HepG2 (cell line): ENCODE measurements at regions not wholly inside any gene's neighbourhood (a gene's known extent, or its start where the extent isn't known, plus 50 kb on each side); places are given as distances from the start of the nearest gene placed in this dataset.

Experiments
- ATAC-seq: fragments of 200-7000 bp; cut with Tn5 transposase; 3 replicates; pipeline ENCODE4 v1.9.1; 2020; ENCODE audit warnings: mild to moderate bottlenecking, moderate library complexity
- BruUV-seq: library from RNA; stranded (reverse); fragments of 400-500 nt; replicated peaks from 2 replicates; lab custom pipeline; 2021; lab: Mats Ljungman, UMichigan
- CTCF ChIA-PET: fragments of 300-600 bp; formaldehyde crosslinking; extraction: SDS; loops from one replicate; lab custom pipeline; 2021; ENCODE audit warnings: low total read pairs, inconsistent platforms, low intra/inter-chr PET ratio; lab: Yijun Ruan, JAX
- POLR2A ChIA-PET: fragments of 350-600 bp; sonication (Branson Sonifier 250); formaldehyde crosslinking; loops from one replicate; lab custom pipeline; 2020; ENCODE audit warnings: antibody characterized with exemption, inconsistent platforms; lab: Yijun Ruan, JAX
- DNase-seq: peaks from one replicate; pipeline ENCODE4 v3.0.0-alpha.2; 2015; ENCODE audit warnings: low spot score
- FAIRE-seq: peaks from 3 replicates; lab custom pipeline; 2011; peaks lifted over from hg19 to GRCh38; lab: Jason Lieb, UNC
- H2AFZ ChIP-seq: one replicate; pipeline ENCODE4 v1.6.1; 2011; ENCODE audit warnings: low read length, inconsistent platforms
- H3K27ac ChIP-seq: fragments of 300-600 bp; 3 replicates; pipeline ENCODE4 v1.8.0; 2011; ENCODE audit warnings: mixed run types, mild to moderate bottlenecking, mixed read lengths, low read length, inconsistent platforms; ENCODE audit not compliant: insufficient read depth; ENCODE audit errors: extremely low read length
- H3K27me3 ChIP-seq, 2 experiments: fragments of 200-600 bp in 1 of 2; 2 replicates in 1 of 2; 3 replicates in 1 of 2; pipeline versions ENCODE4 v1.6.0 to v1.8.0; 2011; ENCODE audit warnings: low read length in 2 of 2, mild to moderate bottlenecking in 2 of 2, moderate library complexity in 2 of 2, inconsistent platforms in 1 of 2; ENCODE audit not compliant: insufficient read depth in 2 of 2, control insufficient read depth in 1 of 2
- H3K36me3 ChIP-seq, 2 experiments: fragments of 200-600 bp in 1 of 2; replicated peaks in 1 of 2; 2 replicates in 1 of 2; 3 replicates in 1 of 2; pipeline versions ENCODE4 v1.5.1 to v1.8.0; 2011; ENCODE audit warnings: low read length in 2 of 2, inconsistent platforms in 1 of 2; ENCODE audit not compliant: insufficient read depth in 2 of 2, control insufficient read depth in 1 of 2
- H3K4me1 ChIP-seq: 2 replicates; pipeline ENCODE4 v1.5.1; 2012; ENCODE audit warnings: low read length, inconsistent platforms; ENCODE audit not compliant: insufficient read depth
- H3K4me2 ChIP-seq: 2 replicates; pipeline ENCODE4 v1.6.0; 2011; ENCODE audit warnings: low read depth, low read length, inconsistent platforms
- H3K4me3 ChIP-seq, 3 experiments: fragments of 200-600 bp in 1 of 3; sonication (generic), shearing (Covaris generic) in 1 of 3; replicated peaks in 1 of 3; 2 replicates each; pipeline ENCODE4 v1.5.1; 2011 to 2016; ENCODE audit warnings: low read length in 3 of 3, inconsistent platforms in 2 of 3, low read depth in 2 of 3, mild to moderate bottlenecking in 2 of 3, control low read depth in 1 of 3, mixed read lengths in 1 of 3; ENCODE audit not compliant: insufficient read depth in 1 of 3
- H3K79me2 ChIP-seq: one replicate; pipeline ENCODE4 v1.6.1; 2011; ENCODE audit warnings: low read length, inconsistent platforms; ENCODE audit not compliant: insufficient read depth
- H3K9ac ChIP-seq: 2 replicates; pipeline ENCODE4 v1.6.0; 2011; ENCODE audit warnings: mild to moderate bottlenecking, low read depth, low read length, inconsistent platforms; ENCODE audit not compliant: insufficient read depth
- H3K9me3 ChIP-seq: 2 replicates; pipeline ENCODE4 v1.5.1; 2012; ENCODE audit warnings: mild to moderate bottlenecking, low read length
- H4K20me1 ChIP-seq: 2 replicates; pipeline ENCODE4 v1.6.0; 2011; ENCODE audit warnings: inconsistent platforms, mild to moderate bottlenecking, low read length, moderate library complexity; ENCODE audit not compliant: insufficient read depth
- NR2C2 ChIP-seq: sonication (generic); formaldehyde crosslinking; IDR thresholded peaks from 2 replicates; pipeline ENCODE4 v1.4.0; 2020; ENCODE audit warnings: missing genetic modification reagents, mild to moderate bottlenecking, moderate library complexity, borderline replicate concordance
- NR2F6 ChIP-seq, 2 experiments: IDR thresholded peaks; 2 replicates each; pipeline ENCODE4 v1.6.1; 2016; ENCODE audit warnings: antibody characterized with exemption in 1 of 2, mild to moderate bottlenecking in 1 of 2
- ZFYVE20 ChIP-seq: sonication (generic); formaldehyde crosslinking; IDR thresholded peaks from 2 replicates; pipeline ENCODE4 v1.8.0; 2023; ENCODE audit warnings: low read depth, mild to moderate bottlenecking, moderate library complexity, missing genetic modification reagents, borderline replicate concordance
- ZNF33B ChIP-seq: sonication (generic); formaldehyde crosslinking; IDR thresholded peaks from 2 replicates; pipeline ENCODE4 v1.5.1; 2020; ENCODE audit warnings: mild to moderate bottlenecking, missing genetic modification reagents
- ZNF746 ChIP-seq: sonication (generic); formaldehyde crosslinking; IDR thresholded peaks from 2 replicates; pipeline ENCODE4 v1.8.0; 2022; ENCODE audit warnings: mild to moderate bottlenecking, missing genetic modification reagents
- in situ Hi-C: cut with HindIII; loops from 2 replicates; pipeline ENCODE4 v1.10.0; 2017; ENCODE audit warnings: low pct_unique_long_range_greater_than_20kb; ENCODE audit not compliant: extremely low pct_ligation_motif_present
- intact Hi-C: fragments of 100-400 bp; cut with micrococcal nuclease; formaldehyde crosslinking; loops from one replicate; pipeline ENCODE4 v1.10.0; 2022; ENCODE audit not compliant: unreplicated experiment
- TF ChIP-seq, protein P1 (sequence below): sonication (generic); formaldehyde crosslinking; IDR thresholded peaks from 2 replicates; pipeline ENCODE4 v1.5.0; 2020; ENCODE audit warnings: missing genetic modification reagents
- TF ChIP-seq, protein P2 (sequence below): sonication (generic); formaldehyde crosslinking; IDR thresholded peaks from 2 replicates; pipeline ENCODE4 v1.5.0; 2020; ENCODE audit warnings: mild to moderate bottlenecking, missing genetic modification reagents, borderline replicate concordance
- TF ChIP-seq, protein P3 (sequence below): sonication (generic); formaldehyde crosslinking; IDR thresholded peaks from 2 replicates; pipeline ENCODE4 v1.4.0; 2020; ENCODE audit warnings: missing genetic modification reagents
- TF ChIP-seq, protein P4 (sequence below): sonication (generic); formaldehyde crosslinking; IDR thresholded peaks from 2 replicates; pipeline ENCODE4 v1.4.0; 2020; ENCODE audit warnings: missing genetic modification reagents
- TF ChIP-seq, protein P5 (sequence below): sonication (generic); formaldehyde crosslinking; IDR thresholded peaks from 2 replicates; pipeline ENCODE4 v1.9.0; 2021; ENCODE audit warnings: missing genetic modification reagents, mild to moderate bottlenecking, borderline replicate concordance

DNA sequence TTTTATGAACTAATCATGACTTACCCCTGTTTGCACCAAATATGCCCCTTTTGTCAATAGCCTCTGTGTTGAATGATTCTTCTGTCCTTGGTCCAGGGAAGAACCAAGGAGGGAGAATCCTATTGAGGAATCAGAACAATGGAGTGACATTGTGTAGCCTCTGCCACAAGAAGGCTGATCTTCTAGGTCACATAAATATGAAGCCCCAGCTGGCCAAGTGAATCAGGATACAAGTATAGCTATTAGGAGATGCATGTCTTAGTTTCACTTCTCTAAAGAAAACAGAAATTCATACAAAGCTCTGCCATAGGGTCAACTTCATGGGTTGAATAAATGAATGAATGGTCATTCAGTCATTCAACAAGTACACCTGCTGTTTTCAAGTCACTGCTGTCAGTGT is 118.2 kb upstream of the BLID start:
- CTCF ChIA-PET, result no interaction called here
- no peak for TF ChIP-seq NR2F6 (IDR thresholded peaks at IDR 0.05)
- TF ChIP-seq NR2F6 (CRISPR knock-in tag; IDR thresholded peaks at IDR 0.05), result no peak
- TF ChIP-seq, protein P1, sequence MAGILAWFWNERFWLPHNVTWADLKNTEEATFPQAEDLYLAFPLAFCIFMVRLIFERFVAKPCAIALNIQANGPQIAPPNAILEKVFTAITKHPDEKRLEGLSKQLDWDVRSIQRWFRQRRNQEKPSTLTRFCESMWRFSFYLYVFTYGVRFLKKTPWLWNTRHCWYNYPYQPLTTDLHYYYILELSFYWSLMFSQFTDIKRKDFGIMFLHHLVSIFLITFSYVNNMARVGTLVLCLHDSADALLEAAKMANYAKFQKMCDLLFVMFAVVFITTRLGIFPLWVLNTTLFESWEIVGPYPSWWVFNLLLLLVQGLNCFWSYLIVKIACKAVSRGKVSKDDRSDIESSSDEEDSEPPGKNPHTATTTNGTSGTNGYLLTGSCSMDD (CRISPR knock-in tag), result no peak
- TF ChIP-seq ZFYVE20 (CRISPR knock-in tag), result no peak
- TF ChIP-seq NR2C2 (CRISPR knock-in tag), result no peak
- TF ChIP-seq ZNF33B (CRISPR knock-in tag), result no peak
- TF ChIP-seq, protein P2, sequence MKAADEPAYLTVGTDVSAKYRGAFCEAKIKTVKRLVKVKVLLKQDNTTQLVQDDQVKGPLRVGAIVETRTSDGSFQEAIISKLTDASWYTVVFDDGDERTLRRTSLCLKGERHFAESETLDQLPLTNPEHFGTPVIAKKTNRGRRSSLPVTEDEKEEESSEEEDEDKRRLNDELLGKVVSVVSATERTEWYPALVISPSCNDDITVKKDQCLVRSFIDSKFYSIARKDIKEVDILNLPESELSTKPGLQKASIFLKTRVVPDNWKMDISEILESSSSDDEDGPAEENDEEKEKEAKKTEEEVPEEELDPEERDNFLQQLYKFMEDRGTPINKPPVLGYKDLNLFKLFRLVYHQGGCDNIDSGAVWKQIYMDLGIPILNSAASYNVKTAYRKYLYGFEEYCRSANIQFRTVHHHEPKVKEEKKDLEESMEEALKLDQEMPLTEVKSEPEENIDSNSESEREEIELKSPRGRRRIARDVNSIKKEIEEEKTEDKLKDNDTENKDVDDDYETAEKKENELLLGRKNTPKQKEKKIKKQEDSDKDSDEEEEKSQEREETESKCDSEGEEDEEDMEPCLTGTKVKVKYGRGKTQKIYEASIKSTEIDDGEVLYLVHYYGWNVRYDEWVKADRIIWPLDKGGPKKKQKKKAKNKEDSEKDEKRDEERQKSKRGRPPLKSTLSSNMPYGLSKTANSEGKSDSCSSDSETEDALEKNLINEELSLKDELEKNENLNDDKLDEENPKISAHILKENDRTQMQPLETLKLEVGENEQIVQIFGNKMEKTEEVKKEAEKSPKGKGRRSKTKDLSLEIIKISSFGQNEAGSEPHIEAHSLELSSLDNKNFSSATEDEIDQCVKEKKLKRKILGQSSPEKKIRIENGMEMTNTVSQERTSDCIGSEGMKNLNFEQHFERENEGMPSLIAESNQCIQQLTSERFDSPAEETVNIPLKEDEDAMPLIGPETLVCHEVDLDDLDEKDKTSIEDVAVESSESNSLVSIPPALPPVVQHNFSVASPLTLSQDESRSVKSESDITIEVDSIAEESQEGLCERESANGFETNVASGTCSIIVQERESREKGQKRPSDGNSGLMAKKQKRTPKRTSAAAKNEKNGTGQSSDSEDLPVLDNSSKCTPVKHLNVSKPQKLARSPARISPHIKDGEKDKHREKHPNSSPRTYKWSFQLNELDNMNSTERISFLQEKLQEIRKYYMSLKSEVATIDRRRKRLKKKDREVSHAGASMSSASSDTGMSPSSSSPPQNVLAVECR (CRISPR knock-in tag), result no peak
- TF ChIP-seq ZNF746, result no peak
- TF ChIP-seq, protein P3, sequence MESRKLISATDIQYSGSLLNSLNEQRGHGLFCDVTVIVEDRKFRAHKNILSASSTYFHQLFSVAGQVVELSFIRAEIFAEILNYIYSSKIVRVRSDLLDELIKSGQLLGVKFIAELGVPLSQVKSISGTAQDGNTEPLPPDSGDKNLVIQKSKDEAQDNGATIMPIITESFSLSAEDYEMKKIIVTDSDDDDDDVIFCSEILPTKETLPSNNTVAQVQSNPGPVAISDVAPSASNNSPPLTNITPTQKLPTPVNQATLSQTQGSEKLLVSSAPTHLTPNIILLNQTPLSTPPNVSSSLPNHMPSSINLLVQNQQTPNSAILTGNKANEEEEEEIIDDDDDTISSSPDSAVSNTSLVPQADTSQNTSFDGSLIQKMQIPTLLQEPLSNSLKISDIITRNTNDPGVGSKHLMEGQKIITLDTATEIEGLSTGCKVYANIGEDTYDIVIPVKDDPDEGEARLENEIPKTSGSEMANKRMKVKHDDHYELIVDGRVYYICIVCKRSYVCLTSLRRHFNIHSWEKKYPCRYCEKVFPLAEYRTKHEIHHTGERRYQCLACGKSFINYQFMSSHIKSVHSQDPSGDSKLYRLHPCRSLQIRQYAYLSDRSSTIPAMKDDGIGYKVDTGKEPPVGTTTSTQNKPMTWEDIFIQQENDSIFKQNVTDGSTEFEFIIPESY (CRISPR knock-in tag), result no peak
- TF ChIP-seq, protein P4, sequence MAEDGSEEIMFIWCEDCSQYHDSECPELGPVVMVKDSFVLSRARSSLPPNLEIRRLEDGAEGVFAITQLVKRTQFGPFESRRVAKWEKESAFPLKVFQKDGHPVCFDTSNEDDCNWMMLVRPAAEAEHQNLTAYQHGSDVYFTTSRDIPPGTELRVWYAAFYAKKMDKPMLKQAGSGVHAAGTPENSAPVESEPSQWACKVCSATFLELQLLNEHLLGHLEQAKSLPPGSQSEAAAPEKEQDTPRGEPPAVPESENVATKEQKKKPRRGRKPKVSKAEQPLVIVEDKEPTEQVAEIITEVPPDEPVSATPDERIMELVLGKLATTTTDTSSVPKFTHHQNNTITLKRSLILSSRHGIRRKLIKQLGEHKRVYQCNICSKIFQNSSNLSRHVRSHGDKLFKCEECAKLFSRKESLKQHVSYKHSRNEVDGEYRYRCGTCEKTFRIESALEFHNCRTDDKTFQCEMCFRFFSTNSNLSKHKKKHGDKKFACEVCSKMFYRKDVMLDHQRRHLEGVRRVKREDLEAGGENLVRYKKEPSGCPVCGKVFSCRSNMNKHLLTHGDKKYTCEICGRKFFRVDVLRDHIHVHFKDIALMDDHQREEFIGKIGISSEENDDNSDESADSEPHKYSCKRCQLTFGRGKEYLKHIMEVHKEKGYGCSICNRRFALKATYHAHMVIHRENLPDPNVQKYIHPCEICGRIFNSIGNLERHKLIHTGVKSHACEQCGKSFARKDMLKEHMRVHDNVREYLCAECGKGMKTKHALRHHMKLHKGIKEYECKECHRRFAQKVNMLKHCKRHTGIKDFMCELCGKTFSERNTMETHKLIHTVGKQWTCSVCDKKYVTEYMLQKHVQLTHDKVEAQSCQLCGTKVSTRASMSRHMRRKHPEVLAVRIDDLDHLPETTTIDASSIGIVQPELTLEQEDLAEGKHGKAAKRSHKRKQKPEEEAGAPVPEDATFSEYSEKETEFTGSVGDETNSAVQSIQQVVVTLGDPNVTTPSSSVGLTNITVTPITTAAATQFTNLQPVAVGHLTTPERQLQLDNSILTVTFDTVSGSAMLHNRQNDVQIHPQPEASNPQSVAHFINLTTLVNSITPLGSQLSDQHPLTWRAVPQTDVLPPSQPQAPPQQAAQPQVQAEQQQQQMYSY, result no peak
- TF ChIP-seq, protein P5, sequence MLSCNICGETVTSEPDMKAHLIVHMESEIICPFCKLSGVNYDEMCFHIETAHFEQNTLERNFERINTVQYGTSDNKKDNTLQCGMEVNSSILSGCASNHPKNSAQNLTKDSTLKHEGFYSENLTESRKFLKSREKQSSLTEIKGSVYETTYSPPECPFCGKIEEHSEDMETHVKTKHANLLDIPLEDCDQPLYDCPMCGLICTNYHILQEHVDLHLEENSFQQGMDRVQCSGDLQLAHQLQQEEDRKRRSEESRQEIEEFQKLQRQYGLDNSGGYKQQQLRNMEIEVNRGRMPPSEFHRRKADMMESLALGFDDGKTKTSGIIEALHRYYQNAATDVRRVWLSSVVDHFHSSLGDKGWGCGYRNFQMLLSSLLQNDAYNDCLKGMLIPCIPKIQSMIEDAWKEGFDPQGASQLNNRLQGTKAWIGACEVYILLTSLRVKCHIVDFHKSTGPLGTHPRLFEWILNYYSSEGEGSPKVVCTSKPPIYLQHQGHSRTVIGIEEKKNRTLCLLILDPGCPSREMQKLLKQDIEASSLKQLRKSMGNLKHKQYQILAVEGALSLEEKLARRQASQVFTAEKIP (CRISPR knock-in tag), result no peak

More for the DNA sequence above, 118.2 kb upstream of the BLID start:
- no peaks in the 10 kb centered on the region for H3K36me3 ChIP-seq
- H3K9ac ChIP-seq, result no peak overlapping the region
- H2AFZ ChIP-seq, result no peak overlapping the region
- H3K9me3 ChIP-seq, result no peaks in the 10 kb centered on the region
- H3K4me3 ChIP-seq, result no peak overlapping the region
- FAIRE-seq, result no peak
- no peaks in the 10 kb centered on the region; a peak in 2 of 5 replicates for H3K27me3 ChIP-seq
- H4K20me1 ChIP-seq, result no peaks in the 10 kb centered on the region
- no peak overlapping the region for H3K27ac ChIP-seq
- H3K79me2 ChIP-seq, result no peaks in the 10 kb centered on the region
- peaks cover 12% of the 10 kb centered on the region for H3K4me1 ChIP-seq
- no TSS peak for BruUV-seq
- in situ Hi-C loops, result no loop called here
- H3K4me2 ChIP-seq, result no peak overlapping the region
- ATAC-seq, result no peak
- POLR2A ChIA-PET, result no interaction called here
- no peak for DNase-seq
- intact Hi-C loops, result no loop called here
